ENCODE measurements at regions not wholly inside any gene's neighbourhood (a gene's known extent, or its start where the extent isn't known, plus 50 kb on each side); places are given as distances from the start of the nearest gene placed in this dataset.

DNA sequence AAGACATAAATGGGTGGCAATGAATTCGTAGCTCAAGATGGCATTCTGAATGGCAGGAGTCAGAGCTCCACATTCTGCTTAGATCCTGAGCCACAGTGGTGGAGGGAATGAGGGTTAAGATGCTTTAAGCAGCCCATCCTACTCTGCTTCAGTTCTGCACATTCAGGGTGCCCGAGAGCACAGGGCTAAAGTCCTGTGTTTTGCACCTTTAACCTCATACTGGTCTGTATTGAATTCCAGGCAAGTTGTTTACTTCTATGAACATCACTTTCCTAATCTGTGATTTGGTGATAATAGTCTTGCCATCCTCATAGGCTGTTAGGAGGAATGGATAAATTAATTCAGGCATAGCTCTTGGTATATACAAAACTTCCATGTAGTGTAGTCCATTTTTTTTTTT is 321.6 kb upstream of the CD180 start:
- H3K79me2 ChIP-seq = no peaks in the 10 kb centered on the region
- no peak overlapping the region for H3K4me3 ChIP-seq
- no peak overlapping the region for H3K27ac ChIP-seq
- H3K9me3 ChIP-seq (ENCODE audit: low read depth) = no peaks in the 10 kb centered on the region
- H4K20me1 ChIP-seq (ENCODE audit: insufficient read depth, poor library complexity, severe bottlenecking) = no peaks in the 10 kb centered on the region
- no peaks in the 10 kb centered on the region for H3K36me3 ChIP-seq (replicated peaks; ENCODE audit: insufficient read depth, low read depth)
- no peaks in the 10 kb centered on the region for H3K9me2 ChIP-seq (replicated peaks; ENCODE audit: insufficient read depth)
- TF ChIP-seq, protein P1, sequence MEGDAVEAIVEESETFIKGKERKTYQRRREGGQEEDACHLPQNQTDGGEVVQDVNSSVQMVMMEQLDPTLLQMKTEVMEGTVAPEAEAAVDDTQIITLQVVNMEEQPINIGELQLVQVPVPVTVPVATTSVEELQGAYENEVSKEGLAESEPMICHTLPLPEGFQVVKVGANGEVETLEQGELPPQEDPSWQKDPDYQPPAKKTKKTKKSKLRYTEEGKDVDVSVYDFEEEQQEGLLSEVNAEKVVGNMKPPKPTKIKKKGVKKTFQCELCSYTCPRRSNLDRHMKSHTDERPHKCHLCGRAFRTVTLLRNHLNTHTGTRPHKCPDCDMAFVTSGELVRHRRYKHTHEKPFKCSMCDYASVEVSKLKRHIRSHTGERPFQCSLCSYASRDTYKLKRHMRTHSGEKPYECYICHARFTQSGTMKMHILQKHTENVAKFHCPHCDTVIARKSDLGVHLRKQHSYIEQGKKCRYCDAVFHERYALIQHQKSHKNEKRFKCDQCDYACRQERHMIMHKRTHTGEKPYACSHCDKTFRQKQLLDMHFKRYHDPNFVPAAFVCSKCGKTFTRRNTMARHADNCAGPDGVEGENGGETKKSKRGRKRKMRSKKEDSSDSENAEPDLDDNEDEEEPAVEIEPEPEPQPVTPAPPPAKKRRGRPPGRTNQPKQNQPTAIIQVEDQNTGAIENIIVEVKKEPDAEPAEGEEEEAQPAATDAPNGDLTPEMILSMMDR (IDR thresholded peaks at IDR 0.05; ENCODE audit: poor library complexity) = no peak
- TF ChIP-seq EZH2 (IDR thresholded peaks at IDR 0.05; ENCODE audit: borderline replicate concordance) (no peak), EZH2phosphoT487 (IDR thresholded peaks at IDR 0.05; ENCODE audit: low read depth, severe bottlenecking, unreplicated experiment) (no peak)
- 85% methylated on average over 2 of the region's 2 CpGs for WGBS (ENCODE audit: low lambda C conversion rate, missing lambda C conversion rate)
- H3K27me3 ChIP-seq = no peaks in the 10 kb centered on the region
- H3K4me1 ChIP-seq (ENCODE audit: insufficient read depth) = no peaks in the 10 kb centered on the region
- H3K4me2 ChIP-seq = no peak overlapping the region
- no peak overlapping the region for H2AFZ ChIP-seq
- DNase-seq (ENCODE audit: low spot score) = no peak

DNA sequence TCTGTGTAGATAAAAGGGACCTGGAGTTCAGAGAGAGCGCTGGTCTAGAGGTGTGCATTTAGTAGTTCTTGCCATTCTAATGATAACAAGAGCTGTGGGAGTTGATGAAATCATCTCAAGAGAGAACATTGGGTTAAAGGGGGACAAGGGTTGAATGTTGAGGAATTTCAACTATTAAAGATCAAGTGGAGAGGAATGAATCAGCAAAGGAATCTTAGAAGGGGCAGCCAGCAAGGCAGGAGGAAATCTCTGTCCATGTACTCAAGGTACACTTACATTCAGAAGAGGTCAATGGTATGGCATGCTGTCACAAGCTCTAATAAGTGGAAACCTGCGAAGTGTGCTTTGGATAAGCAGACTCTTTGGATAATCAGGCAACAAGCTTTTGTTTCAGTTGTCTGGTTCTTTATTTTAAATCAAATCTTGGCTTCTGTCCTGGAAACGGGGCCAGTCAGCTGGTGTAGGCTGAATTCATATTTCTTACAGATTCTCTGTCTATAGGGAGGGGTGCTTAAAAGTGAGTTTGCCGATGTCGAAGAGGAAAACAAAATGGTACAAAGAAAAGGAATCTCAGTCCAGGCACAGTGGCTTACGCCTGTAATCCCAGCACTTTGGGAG is 320.5 kb upstream of the CD180 start:
- TF ChIP-seq, protein P1 (IDR thresholded peaks at IDR 0.05; ENCODE audit: poor library complexity) = no peak
- TF ChIP-seq EZH2 (IDR thresholded peaks at IDR 0.05; ENCODE audit: borderline replicate concordance) (no peak), EZH2phosphoT487 (IDR thresholded peaks at IDR 0.05; ENCODE audit: low read depth, severe bottlenecking, unreplicated experiment) (no peak)
- Histone ChIP-seq H3K27ac (no peak overlapping the region), H2AFZ (no peak overlapping the region), H3K79me2 (no peaks in the 10 kb centered on the region), H3K36me3 (replicated peaks; ENCODE audit: insufficient read depth, low read depth) (no peaks in the 10 kb centered on the region), H4K20me1 (ENCODE audit: insufficient read depth, poor library complexity, severe bottlenecking) (no peaks in the 10 kb centered on the region), H3K9me3 (ENCODE audit: low read depth) (no peaks in the 10 kb centered on the region), H3K4me1 (ENCODE audit: insufficient read depth) (no peaks in the 10 kb centered on the region), H3K9me2 (replicated peaks; ENCODE audit: insufficient read depth) (no peaks in the 10 kb centered on the region), H3K4me3 (no peak overlapping the region), H3K4me2 (no peak overlapping the region), H3K27me3 (no peaks in the 10 kb centered on the region)
- 80% methylated on average over 6 of the region's 6 CpGs for WGBS (ENCODE audit: low lambda C conversion rate, missing lambda C conversion rate)
- DNase-seq (ENCODE audit: low spot score) = no peak

DNA sequence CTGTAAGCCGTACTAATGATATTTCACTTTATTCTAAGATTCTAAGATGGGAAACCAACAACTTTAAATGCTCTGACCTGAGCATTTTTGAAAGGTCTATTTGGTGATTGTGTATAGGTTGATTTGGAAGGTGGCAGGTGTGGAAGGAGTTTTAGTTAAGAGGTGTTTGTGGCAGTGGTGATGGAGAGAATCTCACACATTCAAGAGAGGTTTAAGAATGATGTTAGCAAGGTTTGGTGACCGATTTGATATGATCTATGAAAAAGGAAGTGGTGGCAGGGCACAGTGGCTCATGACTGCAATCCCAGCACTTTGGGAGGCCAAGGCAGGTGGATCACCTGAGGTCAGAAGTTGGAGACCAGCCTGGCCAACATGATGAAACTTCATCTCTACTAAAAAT is 319.2 kb upstream of the CD180 start:
- no peak overlapping the region for H3K4me2 ChIP-seq
- no peak for TF ChIP-seq EZH2phosphoT487 (IDR thresholded peaks at IDR 0.05; ENCODE audit: low read depth, severe bottlenecking, unreplicated experiment)
- TF ChIP-seq, protein P1 (IDR thresholded peaks at IDR 0.05; ENCODE audit: poor library complexity) = no peak
- TF ChIP-seq EZH2 (IDR thresholded peaks at IDR 0.05; ENCODE audit: borderline replicate concordance) = no peak
- H3K4me1 ChIP-seq (ENCODE audit: insufficient read depth) = no peaks in the 10 kb centered on the region
- no peaks in the 10 kb centered on the region for H3K9me3 ChIP-seq (ENCODE audit: low read depth)
- H3K4me3 ChIP-seq = no peak overlapping the region
- no peaks in the 10 kb centered on the region for H3K36me3 ChIP-seq (replicated peaks; ENCODE audit: insufficient read depth, low read depth)
- H3K27me3 ChIP-seq = no peaks in the 10 kb centered on the region
- no peak overlapping the region for H2AFZ ChIP-seq
- DNase-seq (ENCODE audit: low spot score) = no peak
- no peaks in the 10 kb centered on the region for H4K20me1 ChIP-seq (ENCODE audit: insufficient read depth, poor library complexity, severe bottlenecking)
- H3K79me2 ChIP-seq = no peaks in the 10 kb centered on the region
- H3K27ac ChIP-seq = no peak overlapping the region
- 97% methylated on average over 2 of the region's 2 CpGs for WGBS (ENCODE audit: low lambda C conversion rate, missing lambda C conversion rate)
- no peaks in the 10 kb centered on the region for H3K9me2 ChIP-seq (replicated peaks; ENCODE audit: insufficient read depth)

All from hepatocyte (in vitro differentiated cells).